ENCODE measurements at regions not wholly inside any gene's neighbourhood (a gene's known extent, or its start where the extent isn't known, plus 50 kb on each side); places are given as distances from the start of the nearest gene placed in this dataset.
A peak's percentile ranks its signal among the peaks of the same experiment; 100 is the strongest.

DNA sequence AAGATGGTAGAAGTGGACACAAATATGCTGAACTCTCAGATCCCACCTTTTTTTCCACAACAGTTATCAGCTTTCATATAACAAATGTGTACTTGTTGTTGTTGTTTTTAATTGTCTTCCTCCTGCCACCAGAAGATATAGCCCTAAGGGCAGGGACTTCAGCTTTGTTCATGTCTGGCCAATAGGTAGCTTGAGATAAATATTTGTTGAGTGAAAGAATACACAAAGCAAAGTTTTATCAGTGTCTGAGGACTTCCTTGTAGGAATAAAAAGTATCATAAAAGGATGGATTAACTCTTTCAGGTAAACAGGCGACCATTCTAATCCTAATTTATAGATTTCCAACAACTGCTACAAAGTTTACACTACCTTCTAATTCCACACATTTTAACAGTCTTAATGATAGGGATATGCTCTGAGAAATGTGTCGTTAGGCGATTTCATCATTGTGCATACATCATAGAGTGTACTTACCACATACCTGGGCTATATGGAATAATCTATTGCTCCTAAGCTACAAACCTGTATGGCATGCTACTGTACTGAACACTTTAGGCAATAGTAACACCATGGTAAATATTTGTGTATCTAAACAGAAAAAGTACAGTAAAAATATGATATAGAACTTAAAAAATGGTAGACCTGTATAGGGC is 186.1 kb downstream of the ATOH1 start:
- TF ChIP-seq ARNTL (CRISPR knock-in tag; IDR thresholded peaks at IDR 0.05; ENCODE audit: borderline replicate concordance, low read depth) (no peak), ISL1 (CRISPR knock-in tag; IDR thresholded peaks at IDR 0.05) (no peak), SNAI2 (CRISPR knock-in tag; IDR thresholded peaks at IDR 0.05) (no peak), GLIS3 (CRISPR knock-in tag; IDR thresholded peaks at IDR 0.05) (no peak), PPARA (CRISPR knock-in tag; IDR thresholded peaks at IDR 0.05; ENCODE audit: borderline replicate concordance) (no peak), BACH2 (CRISPR knock-in tag; IDR thresholded peaks at IDR 0.05; ENCODE audit: borderline replicate concordance) (no peak), ZNF70 (CRISPR knock-in tag; IDR thresholded peaks at IDR 0.05) (no peak), TOX (CRISPR knock-in tag; IDR thresholded peaks at IDR 0.05; ENCODE audit: borderline replicate concordance) (no peak), ZFP30 (CRISPR knock-in tag; IDR thresholded peaks at IDR 0.05) (no peak), OSR1 (CRISPR knock-in tag; IDR thresholded peaks at IDR 0.05) (no peak), CSDC2 (CRISPR knock-in tag; IDR thresholded peaks at IDR 0.05) (no peak), ZC3H10 (CRISPR knock-in tag; IDR thresholded peaks at IDR 0.05) (no peak), ZNF565 (CRISPR knock-in tag; conservative IDR thresholded peaks at IDR 0.05; ENCODE audit: low read depth) (no peak), ZNF8 (CRISPR knock-in tag; IDR thresholded peaks at IDR 0.05) (no peak)
- TF ChIP-seq, protein P1, sequence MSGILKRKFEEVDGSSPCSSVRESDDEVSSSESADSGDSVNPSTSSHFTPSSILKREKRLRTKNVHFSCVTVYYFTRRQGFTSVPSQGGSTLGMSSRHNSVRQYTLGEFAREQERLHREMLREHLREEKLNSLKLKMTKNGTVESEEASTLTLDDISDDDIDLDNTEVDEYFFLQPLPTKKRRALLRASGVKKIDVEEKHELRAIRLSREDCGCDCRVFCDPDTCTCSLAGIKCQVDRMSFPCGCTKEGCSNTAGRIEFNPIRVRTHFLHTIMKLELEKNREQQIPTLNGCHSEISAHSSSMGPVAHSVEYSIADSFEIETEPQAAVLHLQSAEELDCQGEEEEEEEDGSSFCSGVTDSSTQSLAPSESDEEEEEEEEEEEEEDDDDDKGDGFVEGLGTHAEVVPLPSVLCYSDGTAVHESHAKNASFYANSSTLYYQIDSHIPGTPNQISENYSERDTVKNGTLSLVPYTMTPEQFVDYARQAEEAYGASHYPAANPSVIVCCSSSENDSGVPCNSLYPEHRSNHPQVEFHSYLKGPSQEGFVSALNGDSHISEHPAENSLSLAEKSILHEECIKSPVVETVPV (CRISPR knock-in tag; IDR thresholded peaks at IDR 0.05): no peak
- TF ChIP-seq, protein P2, sequence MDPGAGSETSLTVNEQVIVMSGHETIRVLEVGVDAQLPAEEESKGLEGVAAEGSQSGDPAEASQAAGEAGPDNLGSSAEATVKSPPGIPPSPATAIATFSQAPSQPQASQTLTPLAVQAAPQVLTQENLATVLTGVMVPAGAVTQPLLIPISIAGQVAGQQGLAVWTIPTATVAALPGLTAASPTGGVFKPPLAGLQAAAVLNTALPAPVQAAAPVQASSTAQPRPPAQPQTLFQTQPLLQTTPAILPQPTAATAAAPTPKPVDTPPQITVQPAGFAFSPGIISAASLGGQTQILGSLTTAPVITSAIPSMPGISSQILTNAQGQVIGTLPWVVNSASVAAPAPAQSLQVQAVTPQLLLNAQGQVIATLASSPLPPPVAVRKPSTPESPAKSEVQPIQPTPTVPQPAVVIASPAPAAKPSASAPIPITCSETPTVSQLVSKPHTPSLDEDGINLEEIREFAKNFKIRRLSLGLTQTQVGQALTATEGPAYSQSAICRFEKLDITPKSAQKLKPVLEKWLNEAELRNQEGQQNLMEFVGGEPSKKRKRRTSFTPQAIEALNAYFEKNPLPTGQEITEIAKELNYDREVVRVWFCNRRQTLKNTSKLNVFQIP (CRISPR knock-in tag; IDR thresholded peaks at IDR 0.05; ENCODE audit: borderline replicate concordance, low read depth): no peak
- TF ChIP-seq, protein P3, sequence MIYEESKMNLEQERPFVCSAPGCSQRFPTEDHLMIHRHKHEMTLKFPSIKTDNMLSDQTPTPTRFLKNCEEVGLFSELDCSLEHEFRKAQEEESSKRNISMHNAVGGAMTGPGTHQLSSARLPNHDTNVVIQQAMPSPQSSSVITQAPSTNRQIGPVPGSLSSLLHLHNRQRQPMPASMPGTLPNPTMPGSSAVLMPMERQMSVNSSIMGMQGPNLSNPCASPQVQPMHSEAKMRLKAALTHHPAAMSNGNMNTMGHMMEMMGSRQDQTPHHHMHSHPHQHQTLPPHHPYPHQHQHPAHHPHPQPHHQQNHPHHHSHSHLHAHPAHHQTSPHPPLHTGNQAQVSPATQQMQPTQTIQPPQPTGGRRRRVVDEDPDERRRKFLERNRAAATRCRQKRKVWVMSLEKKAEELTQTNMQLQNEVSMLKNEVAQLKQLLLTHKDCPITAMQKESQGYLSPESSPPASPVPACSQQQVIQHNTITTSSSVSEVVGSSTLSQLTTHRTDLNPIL (CRISPR knock-in tag; IDR thresholded peaks at IDR 0.05; ENCODE audit: low read depth): no peak
- TF ChIP-seq, protein P4, sequence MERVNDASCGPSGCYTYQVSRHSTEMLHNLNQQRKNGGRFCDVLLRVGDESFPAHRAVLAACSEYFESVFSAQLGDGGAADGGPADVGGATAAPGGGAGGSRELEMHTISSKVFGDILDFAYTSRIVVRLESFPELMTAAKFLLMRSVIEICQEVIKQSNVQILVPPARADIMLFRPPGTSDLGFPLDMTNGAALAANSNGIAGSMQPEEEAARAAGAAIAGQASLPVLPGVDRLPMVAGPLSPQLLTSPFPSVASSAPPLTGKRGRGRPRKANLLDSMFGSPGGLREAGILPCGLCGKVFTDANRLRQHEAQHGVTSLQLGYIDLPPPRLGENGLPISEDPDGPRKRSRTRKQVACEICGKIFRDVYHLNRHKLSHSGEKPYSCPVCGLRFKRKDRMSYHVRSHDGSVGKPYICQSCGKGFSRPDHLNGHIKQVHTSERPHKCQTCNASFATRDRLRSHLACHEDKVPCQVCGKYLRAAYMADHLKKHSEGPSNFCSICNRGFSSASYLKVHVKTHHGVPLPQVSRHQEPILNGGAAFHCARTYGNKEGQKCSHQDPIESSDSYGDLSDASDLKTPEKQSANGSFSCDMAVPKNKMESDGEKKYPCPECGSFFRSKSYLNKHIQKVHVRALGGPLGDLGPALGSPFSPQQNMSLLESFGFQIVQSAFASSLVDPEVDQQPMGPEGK (CRISPR knock-in tag; IDR thresholded peaks at IDR 0.05; ENCODE audit: borderline replicate concordance): no peak
- no peak for ATAC-seq

DNA sequence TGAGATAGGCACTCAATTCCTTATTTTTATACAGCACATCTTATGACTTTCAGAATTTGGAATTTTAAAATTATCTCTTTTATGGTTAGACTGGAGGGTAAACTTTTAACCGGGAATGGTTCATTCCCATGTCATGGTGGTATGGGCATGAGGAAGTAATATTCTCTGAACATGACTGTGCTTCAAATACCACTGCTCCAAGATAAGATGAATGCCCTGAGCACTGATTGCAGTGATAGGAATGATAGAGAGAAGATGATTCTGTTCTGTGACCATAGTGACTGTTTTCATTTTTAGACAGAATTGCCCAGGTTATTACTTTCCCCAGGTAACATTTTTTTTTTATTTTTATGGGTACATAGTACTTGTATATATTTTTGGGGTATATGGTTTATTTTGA is 187.4 kb downstream of the ATOH1 start:
- TF ChIP-seq GLIS3 (CRISPR knock-in tag; IDR thresholded peaks at IDR 0.05) (no peak), TCF4 (CRISPR knock-in tag; IDR thresholded peaks at IDR 0.05; ENCODE audit: borderline replicate concordance) (no peak), ZFP30 (CRISPR knock-in tag; IDR thresholded peaks at IDR 0.05) (no peak), SNAI2 (CRISPR knock-in tag; IDR thresholded peaks at IDR 0.05) (no peak), TOX (CRISPR knock-in tag; IDR thresholded peaks at IDR 0.05; ENCODE audit: borderline replicate concordance) (no peak)
- TF ChIP-seq, protein P4 (CRISPR knock-in tag; IDR thresholded peaks at IDR 0.05; ENCODE audit: borderline replicate concordance): no peak
- no peak for ATAC-seq

DNA sequence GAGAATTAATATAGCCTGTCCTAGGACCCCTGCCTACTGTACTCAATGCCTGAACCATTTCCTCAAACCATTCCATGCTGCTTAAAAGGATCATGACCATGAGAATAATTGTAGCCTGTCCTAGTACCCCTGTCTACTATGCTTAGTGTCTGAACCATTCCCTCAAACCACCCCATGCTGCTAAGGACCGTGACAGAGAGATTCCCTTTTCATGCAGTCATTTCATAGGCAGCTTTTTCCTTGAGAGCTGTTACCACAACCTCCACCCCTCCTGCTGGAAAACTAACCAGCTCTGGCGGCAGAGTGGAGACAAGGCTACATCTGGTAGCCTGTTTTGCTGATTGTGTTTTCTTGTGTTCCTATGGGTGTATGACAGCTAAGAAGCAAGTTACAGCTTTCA is 174.9 kb upstream of the SMARCAD1 start:
- ATAC-seq: peak; percentile 25; the same call in 1 of the 3 replicates
- TF ChIP-seq ZC3H10 (CRISPR knock-in tag; IDR thresholded peaks at IDR 0.05): no peak

DNA sequence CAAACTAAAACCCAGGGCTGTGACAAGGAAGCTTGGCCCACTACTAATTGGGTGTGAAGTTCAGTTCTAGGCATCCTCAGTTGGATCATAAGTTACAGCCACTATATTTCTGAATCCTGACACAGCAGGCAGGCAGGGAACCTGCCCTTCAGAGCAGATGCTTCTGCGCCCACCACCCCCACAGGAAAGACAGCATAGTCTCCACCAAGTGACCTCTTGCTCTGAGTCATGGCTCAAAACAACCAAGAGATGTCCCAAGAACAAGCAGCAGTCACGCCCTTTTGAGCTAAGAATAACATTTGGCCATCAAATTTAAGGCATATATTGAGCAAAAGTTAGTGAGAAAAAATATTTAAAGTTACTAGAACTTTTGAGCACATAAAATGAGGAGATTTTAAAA is 170.7 kb upstream of the SMARCAD1 start:
- ATAC-seq: no peak
- TF ChIP-seq BACH2 (CRISPR knock-in tag; IDR thresholded peaks at IDR 0.05; ENCODE audit: borderline replicate concordance): no peak
